ENCODE measurements at regions not wholly inside any gene's neighbourhood (a gene's known extent, or its start where the extent isn't known, plus 50 kb on each side); places are given as distances from the start of the nearest gene placed in this dataset.

DNA sequence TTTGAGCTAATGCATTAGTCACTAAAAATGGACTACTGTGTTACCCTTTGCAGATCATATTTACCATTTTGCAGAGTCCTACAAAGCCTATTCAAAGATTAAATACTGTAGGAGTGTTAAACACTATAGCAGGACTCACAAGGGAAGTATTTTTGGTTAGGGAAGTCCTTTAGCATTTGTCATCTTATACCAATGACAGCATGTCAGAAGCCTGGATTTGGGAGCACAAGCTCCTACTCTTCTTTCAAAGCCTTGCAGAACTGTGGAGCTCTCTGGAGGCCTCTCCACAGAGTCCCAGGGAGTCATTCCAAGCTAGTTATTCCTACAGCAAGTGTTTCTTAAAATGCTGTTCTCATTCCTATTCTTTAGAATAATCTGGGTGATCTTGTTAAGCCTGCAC is 288.8 kb downstream of the PIK3R1 start:
- H3K36me3 ChIP-seq: no peaks in the 10 kb centered on the region
- no peak for TF ChIP-seq POLR2A (IDR thresholded peaks at IDR 0.05)
- ATAC-seq (ENCODE audit: low FRiP score in 2 of 2): no peak
- no peak overlapping the region for H3K27ac ChIP-seq
- H3K27me3 ChIP-seq: no peaks in the 10 kb centered on the region
- no peaks in the 10 kb centered on the region for H3K9me3 ChIP-seq
- H3K4me3 ChIP-seq: no peak overlapping the region
- no peak for DNase-seq
- H3K4me1 ChIP-seq: peaks cover 0 to 6% (median 0%) of the 10 kb centered on the region in 4 donors

DNA sequence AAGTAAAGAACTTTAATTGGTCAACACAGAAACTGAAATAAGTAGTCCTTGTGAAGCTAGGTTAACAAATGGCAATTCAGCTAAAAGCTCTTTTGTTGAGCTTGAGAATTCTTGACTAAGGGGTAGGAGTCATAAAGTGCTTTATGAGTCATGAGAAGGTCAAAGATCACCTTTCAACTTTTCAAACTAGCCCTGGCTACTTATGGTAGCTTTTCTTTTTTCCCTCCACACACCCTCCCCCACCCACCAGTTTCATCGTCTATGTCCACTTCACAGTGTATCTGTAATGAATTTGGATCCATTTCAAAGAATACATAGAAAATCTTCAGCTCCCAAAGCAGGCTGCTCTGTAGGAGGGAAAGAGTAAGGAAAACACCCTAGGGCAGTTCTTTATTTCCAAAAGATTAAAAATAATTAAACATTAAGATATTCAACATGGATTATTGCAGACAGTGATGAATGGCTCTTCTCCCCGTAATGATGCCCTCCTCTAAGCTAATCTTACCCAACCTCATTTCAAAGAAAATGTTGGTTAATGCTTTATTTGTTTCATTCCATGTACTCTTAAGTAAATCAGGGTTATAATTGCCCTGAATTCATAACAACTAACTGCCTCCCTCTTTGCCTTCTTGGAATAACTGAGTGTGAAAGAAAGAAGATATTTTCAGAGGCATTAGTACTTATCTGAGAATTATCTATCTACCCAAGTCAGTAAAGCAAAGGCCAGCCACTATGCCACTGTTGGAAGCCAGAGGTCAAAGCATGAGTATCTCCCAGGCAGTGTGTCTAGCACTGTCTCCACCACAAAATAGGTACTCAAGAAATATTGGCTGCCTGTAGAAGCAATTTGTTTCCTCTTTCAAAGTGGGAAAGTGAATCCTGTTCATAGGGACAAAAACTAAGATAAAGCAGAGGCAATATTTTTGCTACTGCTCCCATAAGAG is 290.6 kb downstream of the PIK3R1 start:
- H3K4me1 ChIP-seq: peaks cover 0 to 6% (median 0%) of the 10 kb centered on the region in 4 donors
- no peaks in the 10 kb centered on the region for H3K9me3 ChIP-seq
- H3K27me3 ChIP-seq: no peaks in the 10 kb centered on the region
- no peaks in the 10 kb centered on the region for H3K36me3 ChIP-seq
- no peak overlapping the region for H3K27ac ChIP-seq
- no peak for DNase-seq
- 60 to 83% methylated on average over 2 of the region's 2 CpGs for WGBS, 2 donors
- TF ChIP-seq EP300 (IDR thresholded peaks at IDR 0.05): no peak
- ATAC-seq (ENCODE audit: low FRiP score in 2 of 2): no peak
- H3K4me3 ChIP-seq: no peak overlapping the region

DNA sequence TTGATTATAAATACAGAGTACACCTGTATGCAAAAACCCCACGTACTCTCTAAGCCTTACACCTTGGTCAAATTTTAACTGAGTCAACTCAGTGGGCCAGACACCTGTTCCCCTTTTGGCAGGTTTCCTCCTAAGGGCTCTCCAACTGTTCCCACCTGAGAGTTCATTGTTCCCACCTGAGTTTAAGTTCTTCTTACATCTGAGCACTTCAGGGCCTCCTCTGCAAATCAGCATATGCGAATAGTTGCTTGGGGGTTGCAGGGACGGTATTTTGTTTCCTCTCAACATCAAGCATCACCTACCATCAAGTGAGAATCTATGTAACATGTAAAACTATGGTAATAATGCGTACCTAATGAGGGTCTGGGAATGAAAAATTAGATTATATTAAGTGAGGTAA is 300.0 kb downstream of the PIK3R1 start:
- H3K9me3 ChIP-seq: no peaks in the 10 kb centered on the region
- H3K4me3 ChIP-seq: no peak overlapping the region
- H3K4me1 ChIP-seq: no peaks in the 10 kb centered on the region
- no peak overlapping the region for H3K27ac ChIP-seq
- no peaks in the 10 kb centered on the region for H3K36me3 ChIP-seq
- no peaks in the 10 kb centered on the region for H3K27me3 ChIP-seq
- ATAC-seq (ENCODE audit: low FRiP score in 2 of 2): no peak
- WGBS, 2 donors: 84 to 86% methylated on average over 4 of the region's 4 CpGs
- TF ChIP-seq CTCF (IDR thresholded peaks at IDR 0.05): no peak
- no peak for DNase-seq

DNA sequence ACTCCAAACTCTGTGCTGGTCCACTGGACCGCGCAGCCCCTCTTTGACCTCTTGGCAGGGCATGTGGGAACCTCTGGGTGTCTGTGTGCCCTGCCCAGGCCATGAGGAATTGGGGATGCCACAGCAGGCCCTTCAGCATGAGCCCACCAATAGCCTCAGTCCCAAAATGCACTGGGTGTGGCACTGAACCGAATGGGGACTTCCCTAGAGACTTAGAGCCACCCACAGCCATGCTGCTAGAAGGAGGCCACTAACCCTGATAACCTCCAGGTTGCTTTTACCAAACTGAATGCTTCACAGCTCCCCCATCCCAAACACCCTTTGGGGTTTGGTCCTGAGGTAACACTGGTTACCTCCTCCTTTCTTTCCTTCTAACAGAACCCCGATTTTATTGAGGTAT is 302.7 kb downstream of the PIK3R1 start:
- 84 to 87% methylated on average over 4 of the region's 4 CpGs for WGBS, 2 donors
- Histone ChIP-seq H3K27me3 (no peaks in the 10 kb centered on the region), H3K36me3 (no peaks in the 10 kb centered on the region), H3K9me3 (no peaks in the 10 kb centered on the region), H3K4me1 (no peaks in the 10 kb centered on the region), H3K27ac (no peak overlapping the region), H3K4me3 (no peak overlapping the region)
- peak in 1 of 2 donors; percentile 16 for ATAC-seq (ENCODE audit: low FRiP score in 2 of 2)
- no peak for TF ChIP-seq CTCF (IDR thresholded peaks at IDR 0.05)
- TF ChIP-seq POLR2A (IDR thresholded peaks at IDR 0.05): no peak
- TF ChIP-seq POLR2AphosphoS5 (IDR thresholded peaks at IDR 0.05): no peak
- TF ChIP-seq EP300 (IDR thresholded peaks at IDR 0.05): no peak
- DNase-seq: no peak

- peak in 1 of 2 donors; percentile 65 for ATAC-seq (ENCODE audit: low FRiP score in 2 of 2)
- H3K4me3 ChIP-seq: no peak overlapping the region
- H3K36me3 ChIP-seq: no peaks in the 10 kb centered on the region
- no peak for TF ChIP-seq EP300 (IDR thresholded peaks at IDR 0.05)
- no peak for TF ChIP-seq POLR2A (IDR thresholded peaks at IDR 0.05)
- no peak for TF ChIP-seq CTCF (IDR thresholded peaks at IDR 0.05)
- DNase-seq: no peak
- 31 to 59% methylated on average over 3 of the region's 3 CpGs for WGBS, 2 donors
- no peaks in the 10 kb centered on the region for H3K27me3 ChIP-seq
- no peaks in the 10 kb centered on the region for H3K9me3 ChIP-seq
- no peak overlapping the region for H3K27ac ChIP-seq
- no peaks in the 10 kb centered on the region for H3K4me1 ChIP-seq
Measured at GRCh38 chr5:68519143-68519542, 303.6 kb downstream of the PIK3R1 start.

- no peaks in the 10 kb centered on the region for H3K9me3 ChIP-seq
- 54 to 58% methylated on average over 1 of the region's 1 CpG for WGBS, 2 donors
- no peak for ATAC-seq (ENCODE audit: low FRiP score in 2 of 2)
- TF ChIP-seq POLR2A (IDR thresholded peaks at IDR 0.05) (no peak), CTCF (IDR thresholded peaks at IDR 0.05) (no peak), EP300 (IDR thresholded peaks at IDR 0.05) (no peak), POLR2AphosphoS5 (IDR thresholded peaks at IDR 0.05) (no peak)
- no peak overlapping the region for H3K4me3 ChIP-seq
- no peak overlapping the region for H3K27ac ChIP-seq
- no peaks in the 10 kb centered on the region for H3K27me3 ChIP-seq
- H3K4me1 ChIP-seq: no peaks in the 10 kb centered on the region
- DNase-seq: no peak
- no peaks in the 10 kb centered on the region for H3K36me3 ChIP-seq
Measured at GRCh38 chr5:68521776-68522175, 306.2 kb downstream of the PIK3R1 start.

Data from upper lobe of left lung (tissue), 6 donors.